IPS DF 4.7 (cell line): ENCODE measurements at regions not wholly inside any gene's neighbourhood (a gene's known extent, or its start where the extent isn't known, plus 50 kb on each side); places are given as distances from the start of the nearest gene placed in this dataset.

Experiments
- DNase-seq: peaks from one replicate; pipeline ENCODE4 v3.0.0-alpha.2; 2013; ENCODE audit warnings: low spot score; ENCODE audit errors: extremely low read depth

GRCh38 chr17:33473061-33473460 is 180.0 kb upstream of the ASIC2 start:
- DNase-seq: no peak

- DNase-seq: no peak
Observed at GRCh38 chr17:33474789-33475188, 181.7 kb upstream of the ASIC2 start.

- DNase-seq: no peak
Observed at GRCh38 chr17:33475594-33475993, 182.5 kb upstream of the ASIC2 start.

- no peak for DNase-seq
Observed at GRCh38 chr17:33481652-33482051, 188.6 kb upstream of the ASIC2 start.

- DNase-seq: no peak
Observed at GRCh38 chr17:33482636-33483035, 189.5 kb upstream of the ASIC2 start.

GRCh38 chr17:33484559-33484958 is 191.5 kb upstream of the ASIC2 start:
- DNase-seq: no peak

GRCh38 chr17:33486135-33486885 is 193.2 kb upstream of the ASIC2 start:
- DNase-seq: no peak

- no peak for DNase-seq
Observed at GRCh38 chr17:33487187-33487879, 194.2 kb upstream of the ASIC2 start.

- no peak for DNase-seq
Observed at GRCh38 chr17:33491871-33492481, 198.9 kb upstream of the ASIC2 start.

GRCh38 chr17:33492731-33493265 is 199.7 kb upstream of the ASIC2 start:
- DNase-seq: no peak

GRCh38 chr17:33493566-33493965 is 200.5 kb upstream of the ASIC2 start:
- no peak for DNase-seq

GRCh38 chr17:33494151-33494550 is 201.1 kb upstream of the ASIC2 start:
- DNase-seq: no peak

GRCh38 chr17:33497623-33498022 is 204.5 kb upstream of the ASIC2 start:
- DNase-seq: no peak

GRCh38 chr17:33498069-33498468 is 205.0 kb upstream of the ASIC2 start:
- DNase-seq: no peak

- no peak for DNase-seq
Observed at GRCh38 chr17:33499040-33499439, 205.9 kb upstream of the ASIC2 start.

- no peak for DNase-seq
Observed at GRCh38 chr17:33500151-33500550, 207.1 kb upstream of the ASIC2 start.

- DNase-seq: no peak
Observed at GRCh38 chr17:33501185-33501584, 208.1 kb upstream of the ASIC2 start.

- no peak for DNase-seq
Observed at GRCh38 chr17:33504571-33504970, 211.5 kb upstream of the ASIC2 start.

GRCh38 chr17:33506889-33507650 is 214.0 kb upstream of the ASIC2 start:
- no peak for DNase-seq

- DNase-seq: no peak
Observed at GRCh38 chr17:33508215-33508614, 215.1 kb upstream of the ASIC2 start.

GRCh38 chr17:33509331-33509730 is 216.2 kb upstream of the ASIC2 start:
- no peak for DNase-seq

GRCh38 chr17:33511670-33512069 is 218.6 kb upstream of the ASIC2 start:
- no peak for DNase-seq
